ENCODE measurements at regions not wholly inside any gene's neighbourhood (a gene's known extent, or its start where the extent isn't known, plus 50 kb on each side); places are given as distances from the start of the nearest gene placed in this dataset.

DNA sequence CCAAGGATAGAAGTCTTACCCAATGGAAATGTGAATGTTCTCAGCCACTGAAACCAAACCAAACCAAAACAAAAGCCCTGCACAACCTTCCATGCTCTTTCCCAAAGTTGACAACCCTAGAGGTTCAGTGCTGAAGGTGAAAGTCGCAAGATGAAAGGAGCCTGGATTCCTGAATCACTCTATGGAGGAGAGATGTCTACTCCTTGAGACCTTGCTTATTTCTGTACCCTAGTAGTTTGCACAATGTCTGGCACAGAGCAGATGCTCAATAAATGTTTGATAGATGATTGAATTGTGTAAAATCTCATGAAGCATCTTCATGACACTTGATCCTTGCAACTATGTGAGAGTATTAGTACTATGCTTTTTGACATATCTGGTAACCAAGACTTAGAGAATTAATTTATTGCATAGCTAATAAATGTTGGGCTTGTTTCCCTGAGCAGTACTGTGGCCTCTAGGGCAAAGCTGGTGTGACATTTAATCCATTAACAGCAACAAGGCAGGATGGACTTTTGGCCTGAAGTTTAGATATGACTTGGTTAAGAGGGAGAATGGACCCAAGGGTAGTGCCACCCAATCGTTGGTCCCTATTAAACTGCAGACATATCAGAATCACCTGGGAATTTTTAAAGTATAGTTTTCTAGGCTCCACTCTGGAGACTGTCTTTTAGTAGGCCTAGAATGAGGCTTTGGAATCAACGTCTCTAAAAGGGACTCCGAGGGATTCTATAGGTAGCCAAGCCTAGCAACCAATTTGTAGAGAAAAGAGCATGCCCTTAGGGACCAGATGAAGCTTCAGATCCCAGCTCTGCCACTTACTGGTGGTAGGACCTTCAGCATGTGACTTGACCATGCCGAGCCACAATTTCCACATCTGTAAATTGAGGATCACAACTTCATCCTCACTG lies 145.9 kb downstream of the DDX1 start (continued):
- TF ChIP-seq, protein P1, sequence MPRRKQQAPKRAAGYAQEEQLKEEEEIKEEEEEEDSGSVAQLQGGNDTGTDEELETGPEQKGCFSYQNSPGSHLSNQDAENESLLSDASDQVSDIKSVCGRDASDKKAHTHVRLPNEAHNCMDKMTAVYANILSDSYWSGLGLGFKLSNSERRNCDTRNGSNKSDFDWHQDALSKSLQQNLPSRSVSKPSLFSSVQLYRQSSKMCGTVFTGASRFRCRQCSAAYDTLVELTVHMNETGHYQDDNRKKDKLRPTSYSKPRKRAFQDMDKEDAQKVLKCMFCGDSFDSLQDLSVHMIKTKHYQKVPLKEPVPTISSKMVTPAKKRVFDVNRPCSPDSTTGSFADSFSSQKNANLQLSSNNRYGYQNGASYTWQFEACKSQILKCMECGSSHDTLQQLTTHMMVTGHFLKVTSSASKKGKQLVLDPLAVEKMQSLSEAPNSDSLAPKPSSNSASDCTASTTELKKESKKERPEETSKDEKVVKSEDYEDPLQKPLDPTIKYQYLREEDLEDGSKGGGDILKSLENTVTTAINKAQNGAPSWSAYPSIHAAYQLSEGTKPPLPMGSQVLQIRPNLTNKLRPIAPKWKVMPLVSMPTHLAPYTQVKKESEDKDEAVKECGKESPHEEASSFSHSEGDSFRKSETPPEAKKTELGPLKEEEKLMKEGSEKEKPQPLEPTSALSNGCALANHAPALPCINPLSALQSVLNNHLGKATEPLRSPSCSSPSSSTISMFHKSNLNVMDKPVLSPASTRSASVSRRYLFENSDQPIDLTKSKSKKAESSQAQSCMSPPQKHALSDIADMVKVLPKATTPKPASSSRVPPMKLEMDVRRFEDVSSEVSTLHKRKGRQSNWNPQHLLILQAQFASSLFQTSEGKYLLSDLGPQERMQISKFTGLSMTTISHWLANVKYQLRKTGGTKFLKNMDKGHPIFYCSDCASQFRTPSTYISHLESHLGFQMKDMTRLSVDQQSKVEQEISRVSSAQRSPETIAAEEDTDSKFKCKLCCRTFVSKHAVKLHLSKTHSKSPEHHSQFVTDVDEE (CRISPR knock-in tag; IDR thresholded peaks at IDR 0.05), result no peak
- no peak for TF ChIP-seq BACH2 (CRISPR knock-in tag; IDR thresholded peaks at IDR 0.05; ENCODE audit: borderline replicate concordance)
- TF ChIP-seq ZNF565 (CRISPR knock-in tag; conservative IDR thresholded peaks at IDR 0.05; ENCODE audit: low read depth), result no peak
- no peak for TF ChIP-seq SNAI2 (CRISPR knock-in tag; IDR thresholded peaks at IDR 0.05)

DNA sequence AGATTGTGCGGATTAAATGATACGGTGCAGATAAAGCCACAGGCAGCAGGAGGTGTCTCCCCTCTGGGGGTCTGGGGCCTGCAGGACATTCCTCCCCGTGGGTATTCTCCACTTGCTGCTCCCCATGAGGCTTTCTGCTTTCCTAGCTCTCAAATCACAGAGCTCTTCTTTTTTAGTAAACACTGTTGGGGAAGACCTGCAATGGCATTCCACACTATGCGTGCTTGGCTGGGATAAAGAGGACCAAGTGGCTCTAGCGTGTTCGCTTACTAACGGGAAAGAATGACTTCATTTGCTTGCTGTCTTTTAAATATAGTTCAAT lies 146.5 kb downstream of the DDX1 start:
- TF ChIP-seq ZNF8 (CRISPR knock-in tag; IDR thresholded peaks at IDR 0.05), result no peak
- TF ChIP-seq SNAI2 (CRISPR knock-in tag; IDR thresholded peaks at IDR 0.05), result no peak
- TF ChIP-seq, protein P2, sequence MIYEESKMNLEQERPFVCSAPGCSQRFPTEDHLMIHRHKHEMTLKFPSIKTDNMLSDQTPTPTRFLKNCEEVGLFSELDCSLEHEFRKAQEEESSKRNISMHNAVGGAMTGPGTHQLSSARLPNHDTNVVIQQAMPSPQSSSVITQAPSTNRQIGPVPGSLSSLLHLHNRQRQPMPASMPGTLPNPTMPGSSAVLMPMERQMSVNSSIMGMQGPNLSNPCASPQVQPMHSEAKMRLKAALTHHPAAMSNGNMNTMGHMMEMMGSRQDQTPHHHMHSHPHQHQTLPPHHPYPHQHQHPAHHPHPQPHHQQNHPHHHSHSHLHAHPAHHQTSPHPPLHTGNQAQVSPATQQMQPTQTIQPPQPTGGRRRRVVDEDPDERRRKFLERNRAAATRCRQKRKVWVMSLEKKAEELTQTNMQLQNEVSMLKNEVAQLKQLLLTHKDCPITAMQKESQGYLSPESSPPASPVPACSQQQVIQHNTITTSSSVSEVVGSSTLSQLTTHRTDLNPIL (CRISPR knock-in tag; IDR thresholded peaks at IDR 0.05; ENCODE audit: low read depth), result no peak
- no peak for TF ChIP-seq ZNF70 (CRISPR knock-in tag; IDR thresholded peaks at IDR 0.05)
- TF ChIP-seq TOX (CRISPR knock-in tag; IDR thresholded peaks at IDR 0.05; ENCODE audit: borderline replicate concordance), result no peak
- no peak for TF ChIP-seq ESRRG (CRISPR knock-in tag; IDR thresholded peaks at IDR 0.05)
- TF ChIP-seq OSR1 (CRISPR knock-in tag; IDR thresholded peaks at IDR 0.05), result no peak
- TF ChIP-seq, protein P3, sequence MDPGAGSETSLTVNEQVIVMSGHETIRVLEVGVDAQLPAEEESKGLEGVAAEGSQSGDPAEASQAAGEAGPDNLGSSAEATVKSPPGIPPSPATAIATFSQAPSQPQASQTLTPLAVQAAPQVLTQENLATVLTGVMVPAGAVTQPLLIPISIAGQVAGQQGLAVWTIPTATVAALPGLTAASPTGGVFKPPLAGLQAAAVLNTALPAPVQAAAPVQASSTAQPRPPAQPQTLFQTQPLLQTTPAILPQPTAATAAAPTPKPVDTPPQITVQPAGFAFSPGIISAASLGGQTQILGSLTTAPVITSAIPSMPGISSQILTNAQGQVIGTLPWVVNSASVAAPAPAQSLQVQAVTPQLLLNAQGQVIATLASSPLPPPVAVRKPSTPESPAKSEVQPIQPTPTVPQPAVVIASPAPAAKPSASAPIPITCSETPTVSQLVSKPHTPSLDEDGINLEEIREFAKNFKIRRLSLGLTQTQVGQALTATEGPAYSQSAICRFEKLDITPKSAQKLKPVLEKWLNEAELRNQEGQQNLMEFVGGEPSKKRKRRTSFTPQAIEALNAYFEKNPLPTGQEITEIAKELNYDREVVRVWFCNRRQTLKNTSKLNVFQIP (CRISPR knock-in tag; IDR thresholded peaks at IDR 0.05; ENCODE audit: borderline replicate concordance, low read depth), result no peak
- TF ChIP-seq ZFP30 (CRISPR knock-in tag; IDR thresholded peaks at IDR 0.05), result no peak
- no peak for TF ChIP-seq ZC3H10 (CRISPR knock-in tag; IDR thresholded peaks at IDR 0.05)
- TF ChIP-seq, protein P4, sequence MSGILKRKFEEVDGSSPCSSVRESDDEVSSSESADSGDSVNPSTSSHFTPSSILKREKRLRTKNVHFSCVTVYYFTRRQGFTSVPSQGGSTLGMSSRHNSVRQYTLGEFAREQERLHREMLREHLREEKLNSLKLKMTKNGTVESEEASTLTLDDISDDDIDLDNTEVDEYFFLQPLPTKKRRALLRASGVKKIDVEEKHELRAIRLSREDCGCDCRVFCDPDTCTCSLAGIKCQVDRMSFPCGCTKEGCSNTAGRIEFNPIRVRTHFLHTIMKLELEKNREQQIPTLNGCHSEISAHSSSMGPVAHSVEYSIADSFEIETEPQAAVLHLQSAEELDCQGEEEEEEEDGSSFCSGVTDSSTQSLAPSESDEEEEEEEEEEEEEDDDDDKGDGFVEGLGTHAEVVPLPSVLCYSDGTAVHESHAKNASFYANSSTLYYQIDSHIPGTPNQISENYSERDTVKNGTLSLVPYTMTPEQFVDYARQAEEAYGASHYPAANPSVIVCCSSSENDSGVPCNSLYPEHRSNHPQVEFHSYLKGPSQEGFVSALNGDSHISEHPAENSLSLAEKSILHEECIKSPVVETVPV (CRISPR knock-in tag; IDR thresholded peaks at IDR 0.05), result no peak
- no peak for TF ChIP-seq PPARA (CRISPR knock-in tag; IDR thresholded peaks at IDR 0.05; ENCODE audit: borderline replicate concordance)
- no peak for TF ChIP-seq ISL1 (CRISPR knock-in tag; IDR thresholded peaks at IDR 0.05)
- TF ChIP-seq GLIS3 (CRISPR knock-in tag; IDR thresholded peaks at IDR 0.05), result no peak
- TF ChIP-seq BACH2 (CRISPR knock-in tag; IDR thresholded peaks at IDR 0.05; ENCODE audit: borderline replicate concordance), result no peak
- no peak for TF ChIP-seq ZNF565 (CRISPR knock-in tag; conservative IDR thresholded peaks at IDR 0.05; ENCODE audit: low read depth)
- ATAC-seq, result no peak

DNA sequence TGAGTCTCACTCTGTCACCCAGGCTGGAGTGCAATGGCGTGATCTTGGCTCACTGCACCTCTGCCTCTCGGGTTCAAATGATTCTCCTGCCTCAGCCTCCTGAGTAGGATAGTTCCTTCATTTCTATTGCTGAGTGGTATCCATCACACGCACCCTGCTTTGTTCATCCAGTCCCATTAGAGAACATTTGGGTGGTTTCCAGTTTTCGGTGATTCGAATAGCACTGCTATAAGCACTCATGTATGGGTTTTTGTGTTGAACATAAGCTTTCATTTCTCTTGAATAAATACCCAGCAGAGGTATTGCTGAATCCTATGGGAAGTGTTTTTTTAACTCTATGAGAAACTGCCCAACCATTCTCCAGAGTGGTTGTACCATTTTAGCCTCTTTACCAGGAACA lies 147.3 kb downstream of the DDX1 start:
- TF ChIP-seq ZFP3 (CRISPR knock-in tag; IDR thresholded peaks at IDR 0.05) (no peak), ESRRG (CRISPR knock-in tag; IDR thresholded peaks at IDR 0.05) (no peak), ZNF8 (CRISPR knock-in tag; IDR thresholded peaks at IDR 0.05) (no peak), ZNF565 (CRISPR knock-in tag; conservative IDR thresholded peaks at IDR 0.05; ENCODE audit: low read depth) (no peak), ZC3H10 (CRISPR knock-in tag; IDR thresholded peaks at IDR 0.05) (no peak), ZFP30 (CRISPR knock-in tag; IDR thresholded peaks at IDR 0.05) (no peak), SNAI2 (CRISPR knock-in tag; IDR thresholded peaks at IDR 0.05) (no peak), RARB (CRISPR knock-in tag; IDR thresholded peaks at IDR 0.05) (no peak), PPARA (CRISPR knock-in tag; IDR thresholded peaks at IDR 0.05; ENCODE audit: borderline replicate concordance) (no peak), GLIS3 (CRISPR knock-in tag; IDR thresholded peaks at IDR 0.05) (no peak), CSDC2 (CRISPR knock-in tag; IDR thresholded peaks at IDR 0.05) (no peak), ARNTL (CRISPR knock-in tag; IDR thresholded peaks at IDR 0.05; ENCODE audit: borderline replicate concordance, low read depth) (no peak)
- TF ChIP-seq, protein P2 (CRISPR knock-in tag; IDR thresholded peaks at IDR 0.05; ENCODE audit: low read depth), result no peak
- TF ChIP-seq, protein P3 (CRISPR knock-in tag; IDR thresholded peaks at IDR 0.05; ENCODE audit: borderline replicate concordance, low read depth), result no peak
- TF ChIP-seq, protein P4 (CRISPR knock-in tag; IDR thresholded peaks at IDR 0.05), result no peak
- TF ChIP-seq, protein P5, sequence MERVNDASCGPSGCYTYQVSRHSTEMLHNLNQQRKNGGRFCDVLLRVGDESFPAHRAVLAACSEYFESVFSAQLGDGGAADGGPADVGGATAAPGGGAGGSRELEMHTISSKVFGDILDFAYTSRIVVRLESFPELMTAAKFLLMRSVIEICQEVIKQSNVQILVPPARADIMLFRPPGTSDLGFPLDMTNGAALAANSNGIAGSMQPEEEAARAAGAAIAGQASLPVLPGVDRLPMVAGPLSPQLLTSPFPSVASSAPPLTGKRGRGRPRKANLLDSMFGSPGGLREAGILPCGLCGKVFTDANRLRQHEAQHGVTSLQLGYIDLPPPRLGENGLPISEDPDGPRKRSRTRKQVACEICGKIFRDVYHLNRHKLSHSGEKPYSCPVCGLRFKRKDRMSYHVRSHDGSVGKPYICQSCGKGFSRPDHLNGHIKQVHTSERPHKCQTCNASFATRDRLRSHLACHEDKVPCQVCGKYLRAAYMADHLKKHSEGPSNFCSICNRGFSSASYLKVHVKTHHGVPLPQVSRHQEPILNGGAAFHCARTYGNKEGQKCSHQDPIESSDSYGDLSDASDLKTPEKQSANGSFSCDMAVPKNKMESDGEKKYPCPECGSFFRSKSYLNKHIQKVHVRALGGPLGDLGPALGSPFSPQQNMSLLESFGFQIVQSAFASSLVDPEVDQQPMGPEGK (CRISPR knock-in tag; IDR thresholded peaks at IDR 0.05; ENCODE audit: borderline replicate concordance), result no peak
- no peak for ATAC-seq
